Upper lobe of left lung (tissue), 4 donors: ENCODE measurements at regions not wholly inside any gene's neighbourhood (a gene's known extent, or its start where the extent isn't known, plus 50 kb on each side); places are given as distances from the start of the nearest gene placed in this dataset.

Experiments used
- POLR2A ChIP-seq, 4 donors: fragments of 450-650 bp; IDR thresholded peaks; one replicate each; pipeline ENCODE4 v1.5.1; 2016 to 2017; ENCODE audit warnings: antibody characterized with exemption in 4 of 4, mild to moderate bottlenecking in 2 of 4
- TF ChIP-seq, protein P1 (sequence below), 6 experiments: fragments of 450-650 bp in 4 of 6; fragments of 200-600 bp in 2 of 6; sonication (generic) in 2 of 6; IDR thresholded peaks; one replicate each; pipeline ENCODE4 v1.5.1; 2016 to 2019; ENCODE audit warnings: antibody characterized with exemption in 6 of 6

DNA sequence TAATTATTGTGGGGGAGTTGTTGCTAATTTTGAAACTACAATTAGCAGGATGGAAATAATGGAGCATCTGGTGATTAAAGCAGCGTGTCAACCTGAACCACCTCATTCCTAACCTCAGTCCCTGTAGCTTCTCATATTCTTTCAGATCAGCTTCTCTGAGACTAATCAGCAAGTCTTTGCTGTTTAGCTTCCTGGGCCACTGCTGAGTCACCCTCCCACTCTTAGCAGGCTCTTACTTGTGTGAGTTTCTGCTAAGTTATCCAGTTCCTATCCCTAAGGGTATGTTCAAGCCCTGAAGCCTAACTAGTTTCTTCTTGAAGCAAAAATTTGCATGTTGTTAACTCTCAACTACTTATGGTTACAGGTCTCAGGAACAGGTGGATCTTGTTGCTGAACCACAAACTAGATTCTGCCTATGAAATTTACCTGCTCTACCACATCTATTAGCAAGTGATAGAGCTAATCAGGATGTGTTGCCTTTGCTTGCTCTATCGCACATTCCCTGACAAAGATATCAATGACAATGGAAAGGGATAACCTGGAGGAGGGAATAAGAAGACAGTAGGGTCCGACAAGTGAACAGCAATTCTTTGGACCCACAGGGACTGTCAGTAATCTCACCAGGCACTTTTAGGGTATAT is 134.2 kb downstream of the EIF4E start:
- TF ChIP-seq, protein P1, sequence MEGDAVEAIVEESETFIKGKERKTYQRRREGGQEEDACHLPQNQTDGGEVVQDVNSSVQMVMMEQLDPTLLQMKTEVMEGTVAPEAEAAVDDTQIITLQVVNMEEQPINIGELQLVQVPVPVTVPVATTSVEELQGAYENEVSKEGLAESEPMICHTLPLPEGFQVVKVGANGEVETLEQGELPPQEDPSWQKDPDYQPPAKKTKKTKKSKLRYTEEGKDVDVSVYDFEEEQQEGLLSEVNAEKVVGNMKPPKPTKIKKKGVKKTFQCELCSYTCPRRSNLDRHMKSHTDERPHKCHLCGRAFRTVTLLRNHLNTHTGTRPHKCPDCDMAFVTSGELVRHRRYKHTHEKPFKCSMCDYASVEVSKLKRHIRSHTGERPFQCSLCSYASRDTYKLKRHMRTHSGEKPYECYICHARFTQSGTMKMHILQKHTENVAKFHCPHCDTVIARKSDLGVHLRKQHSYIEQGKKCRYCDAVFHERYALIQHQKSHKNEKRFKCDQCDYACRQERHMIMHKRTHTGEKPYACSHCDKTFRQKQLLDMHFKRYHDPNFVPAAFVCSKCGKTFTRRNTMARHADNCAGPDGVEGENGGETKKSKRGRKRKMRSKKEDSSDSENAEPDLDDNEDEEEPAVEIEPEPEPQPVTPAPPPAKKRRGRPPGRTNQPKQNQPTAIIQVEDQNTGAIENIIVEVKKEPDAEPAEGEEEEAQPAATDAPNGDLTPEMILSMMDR (IDR thresholded peaks at IDR 0.05): no peak
- TF ChIP-seq POLR2A (IDR thresholded peaks at IDR 0.05): no peak
